Hippocampal formation (tissue), 2 donors: ENCODE measurements at regions not wholly inside any gene's neighbourhood (a gene's known extent, or its start where the extent isn't known, plus 50 kb on each side); places are given as distances from the start of the nearest gene placed in this dataset.
"Not testable (repeated sequence)": the region's sequence is repeated elsewhere in the genome, so short reads cannot be mapped to it uniquely, and the experiment has no call there.

Experiments
- DNase-seq, 2 donors: peaks; one replicate each; lab custom pipeline; 2025; lab: John Stamatoyannopoulos, UW

GRCh38 chr15:81939604-81940440 is 106.0 kb downstream of the MEX3B start:
- DNase-seq, result no peak

GRCh38 chr15:81937189-81937588 is 108.6 kb downstream of the MEX3B start:
- DNase-seq, result no peak

GRCh38 chr15:81930582-81931369 is 115.0 kb downstream of the MEX3B start:
- DNase-seq, result no peak

- no peak for DNase-seq
Observed at GRCh38 chr15:81929557-81929956, 116.3 kb downstream of the MEX3B start.

GRCh38 chr15:81926981-81927380 is 118.8 kb downstream of the MEX3B start:
- DNase-seq, result no peak

- no peak for DNase-seq
Observed at GRCh38 chr15:81924729-81925128, 121.1 kb downstream of the MEX3B start.

GRCh38 chr15:81923561-81924350 is 122.1 kb downstream of the MEX3B start:
- no peak for DNase-seq

GRCh38 chr15:81922143-81922542 is 123.7 kb downstream of the MEX3B start:
- DNase-seq, result no peak

GRCh38 chr15:81921163-81921562 is 124.7 kb downstream of the MEX3B start:
- no peak for DNase-seq

GRCh38 chr15:81918767-81919166 is 127.1 kb downstream of the MEX3B start:
- not testable (repeated sequence) for DNase-seq

- no peak for DNase-seq
Observed at GRCh38 chr15:81916451-81916850, 129.4 kb downstream of the MEX3B start.

- DNase-seq, result no peak
Observed at GRCh38 chr15:81915990-81916389, 129.8 kb downstream of the MEX3B start.

- DNase-seq, result no peak
Observed at GRCh38 chr15:81914734-81915256, 131.0 kb downstream of the MEX3B start.

GRCh38 chr15:81914333-81914732 is 131.5 kb downstream of the MEX3B start:
- no peak for DNase-seq

- no peak for DNase-seq
Observed at GRCh38 chr15:81911022-81911971, 134.5 kb downstream of the MEX3B start.

- no peak for DNase-seq
Observed at GRCh38 chr15:81910355-81911021, 135.3 kb downstream of the MEX3B start.

GRCh38 chr15:81909011-81909358 is 136.8 kb downstream of the MEX3B start:
- DNase-seq, result no peak

- no peak for DNase-seq
Observed at GRCh38 chr15:81908111-81908510, 137.7 kb downstream of the MEX3B start.

- DNase-seq, result no peak
Observed at GRCh38 chr15:81907521-81907920, 138.3 kb downstream of the MEX3B start.

- no peak for DNase-seq
Observed at GRCh38 chr15:81905889-81906288, 139.9 kb downstream of the MEX3B start.
